ENCODE measurements at regions not wholly inside any gene's neighbourhood (a gene's known extent, or its start where the extent isn't known, plus 50 kb on each side); places are given as distances from the start of the nearest gene placed in this dataset.

- Mint-ChIP-seq H3K27ac (peak overlapping the region in 1 of 3 experiments; percentile 65; a peak in 2 of 7 replicates), H3K27me3 (ENCODE audit: low read depth) (no peaks in the 10 kb centered on the region), H3K4me1 (peaks cover 8 to 21% of the 10 kb centered on the region in 2 experiments), H3K36me3 (ENCODE audit: insufficient read depth in 1 of 3, low read depth in 3 of 3) (peaks cover 0 to 12% (median 7%) of the 10 kb centered on the region in 3 experiments), H3K4me3 (no peak overlapping the region), H3K9me3 (peaks cover 9 to 12% of the 10 kb centered on the region in 2 experiments)
- H2BK15ac ChIP-seq (ENCODE audit: low read depth, low read length), result no peak overlapping the region
- no peak overlapping the region for H4K8ac ChIP-seq (replicated peaks; ENCODE audit: insufficient read length, low read depth, low read length)
- WGBS (ENCODE audit: extremely low coverage, insufficient read length, low lambda C conversion rate), result no CpG with 5 or more reads among the region's 1 CpG
- H4K5ac ChIP-seq (ENCODE audit: insufficient read length, low read depth, low read length), result no peak overlapping the region
- no peak overlapping the region for H3K23ac ChIP-seq (ENCODE audit: insufficient read length, low read depth, low read length)
- no peaks in the 10 kb centered on the region for H3K79me1 ChIP-seq (ENCODE audit: insufficient read depth, low read depth, low read length, poor library complexity, severe bottlenecking)
- H2BK120ac ChIP-seq (ENCODE audit: low read depth, low read length, poor library complexity, severe bottlenecking), result no peak overlapping the region
- no peak overlapping the region for H2BK12ac ChIP-seq (ENCODE audit: insufficient read length, low read depth, low read length)
- H3K4ac ChIP-seq (ENCODE audit: low read depth, low read length), result no peak overlapping the region
- H2AK5ac ChIP-seq (ENCODE audit: insufficient read length, low read length), result no peak overlapping the region
- no peak overlapping the region for H3K18ac ChIP-seq (ENCODE audit: insufficient read length, low read depth, low read length)
- H3K23me2 ChIP-seq (ENCODE audit: insufficient read length, low read depth, low read length, poor library complexity, severe bottlenecking), result no peaks in the 10 kb centered on the region
- H3K27me3 ChIP-seq (ENCODE audit: insufficient read depth, low read length), result no peaks in the 10 kb centered on the region
- no peak for TF ChIP-seq CTCF (conservative IDR thresholded peaks at IDR 0.05)
- H3T11ph ChIP-seq (ENCODE audit: low read length), result no peak overlapping the region
- no peak overlapping the region for H3K9ac ChIP-seq (ENCODE audit: extremely low read depth, insufficient read length, low read length)
- no peak overlapping the region for H2BK20ac ChIP-seq (ENCODE audit: low read depth, low read length, poor library complexity, severe bottlenecking)
- no peak overlapping the region for H3K14ac ChIP-seq (ENCODE audit: insufficient read depth, low read length)
- no peak overlapping the region for H3K27ac ChIP-seq (ENCODE audit: insufficient read length, low read depth, low read length)
- no peak overlapping the region for H2BK5ac ChIP-seq (ENCODE audit: insufficient read length, low read length)
- no peak overlapping the region for H2AFZ ChIP-seq (ENCODE audit: low read length)
- no peak overlapping the region for H3K56ac ChIP-seq (ENCODE audit: insufficient read length, low read depth, low read length)
- H4K20me1 ChIP-seq (ENCODE audit: control insufficient read depth, insufficient read depth, insufficient read length), result no peaks in the 10 kb centered on the region
- DNase-seq, result no peak
- no peak overlapping the region for H4K91ac ChIP-seq (ENCODE audit: insufficient read length, low read depth, low read length)
- H3K4me1 ChIP-seq (ENCODE audit: insufficient read depth, low read length), result no peaks in the 10 kb centered on the region; the same call in 1 of the 2 replicates
- H3K4me2 ChIP-seq (ENCODE audit: insufficient read depth, insufficient read length, low read length), result no peak overlapping the region
- no peaks in the 10 kb centered on the region for H3K9me3 ChIP-seq (ENCODE audit: control insufficient read depth, low read depth, low read length)
- no peaks in the 10 kb centered on the region for H3K79me2 ChIP-seq (ENCODE audit: insufficient read depth, low read length)
Measured at GRCh38 chr9:115413766-115414382, 295.9 kb upstream of the TNC start.
